WTC11 (cell line): ENCODE measurements at regions not wholly inside any gene's neighbourhood (a gene's known extent, or its start where the extent isn't known, plus 50 kb on each side); places are given as distances from the start of the nearest gene placed in this dataset.

Experiments used
- ATAC-seq: fragments of 200-7000 bp; cut with Tn5 transposase; 2 replicates; pipeline ENCODE4 v1.10.0; 2021; ENCODE audit warnings: mild to moderate bottlenecking, moderate library complexity
- CTCF ChIA-PET: fragments of 300-600 bp; sonication (Branson Sonifier 250); formaldehyde crosslinking; loops from one replicate; lab custom pipeline; 2021; ENCODE audit warnings: antibody characterized with exemption; lab: Charles Lee
- POLR2A ChIA-PET: fragments of 350-600 bp; sonication (Branson Sonifier 250); formaldehyde crosslinking; loops from one replicate; lab custom pipeline; 2021; ENCODE audit warnings: antibody characterized with exemption; lab: Charles Lee
- DNase-seq: peaks from one replicate; pipeline ENCODE4 v3.0.0; 2021; ENCODE audit warnings: low spot score
- H3K27ac Mint-ChIP-seq: 2 replicates; pipeline ENCODE4 v1.8.0; 2021; ENCODE audit warnings: mixed read lengths
- H3K27me3 Mint-ChIP-seq: 2 replicates; pipeline ENCODE4 v1.8.0; 2021; ENCODE audit warnings: low read depth, mild to moderate bottlenecking, moderate library complexity, mixed read lengths
- H3K36me3 Mint-ChIP-seq: 2 replicates; pipeline ENCODE4 v1.8.0; 2021; ENCODE audit warnings: mixed read lengths
- H3K4me1 Mint-ChIP-seq: 2 replicates; pipeline ENCODE4 v1.8.0; 2022; ENCODE audit warnings: mixed read lengths
- H3K4me3 Mint-ChIP-seq: 2 replicates; pipeline ENCODE4 v1.8.0; 2021; ENCODE audit warnings: mild to moderate bottlenecking, moderate library complexity, mixed read lengths
- H3K9me3 Mint-ChIP-seq: 2 replicates; pipeline ENCODE4 v1.8.0; 2021; ENCODE audit warnings: mixed read lengths
- EMX1 ChIP-seq: fragments of 250-450 bp; sonication (Bioruptor Pico); IDR thresholded peaks from 2 replicates; pipeline ENCODE4 v1.8.0; 2021; ENCODE audit warnings: mild to moderate bottlenecking
- GABPB1 ChIP-seq: sonication (generic); formaldehyde crosslinking; IDR thresholded peaks from 2 replicates; pipeline ENCODE4 v1.8.1; 2023; ENCODE audit warnings: mild to moderate bottlenecking, missing genetic modification reagents
- JAZF1 ChIP-seq: fragments of 250-450 bp; sonication (Bioruptor Pico); IDR thresholded peaks from 2 replicates; pipeline ENCODE4 v1.9.0; 2021; ENCODE audit warnings: moderate library complexity, mild to moderate bottlenecking, inconsistent platforms
- KAT7 ChIP-seq: sonication (generic); formaldehyde crosslinking; IDR thresholded peaks from 2 replicates; pipeline ENCODE4 v1.8.1; 2023; ENCODE audit warnings: missing genetic modification reagents, mild to moderate bottlenecking, borderline replicate concordance
- PRRX2 ChIP-seq: fragments of 250-450 bp; sonication (Bioruptor Pico); IDR thresholded peaks from 2 replicates; pipeline ENCODE4 v1.8.0; 2021; ENCODE audit warnings: mild to moderate bottlenecking
- ZBTB21 ChIP-seq: sonication (generic); formaldehyde crosslinking; IDR thresholded peaks from 2 replicates; pipeline ENCODE4 v1.8.1; 2023; ENCODE audit warnings: mild to moderate bottlenecking, missing genetic modification reagents, borderline replicate concordance
- ZNF121 ChIP-seq: sonication (generic); formaldehyde crosslinking; IDR thresholded peaks from 2 replicates; pipeline ENCODE4 v1.8.0; 2023; ENCODE audit warnings: missing genetic modification reagents
- ZNF138 ChIP-seq: sonication (generic); formaldehyde crosslinking; conservative IDR thresholded peaks from 2 replicates; pipeline ENCODE4 v1.8.1; 2022; ENCODE audit warnings: mild to moderate bottlenecking, moderate library complexity, missing genetic modification reagents
- ZNF232 ChIP-seq: sonication (generic); formaldehyde crosslinking; IDR thresholded peaks from 2 replicates; pipeline ENCODE4 v1.8.0; 2022; ENCODE audit warnings: mild to moderate bottlenecking, missing genetic modification reagents
- ZNF263 ChIP-seq: sonication (generic); formaldehyde crosslinking; IDR thresholded peaks from 2 replicates; pipeline ENCODE4 v1.8.1; 2022; ENCODE audit warnings: low read depth, mild to moderate bottlenecking, moderate library complexity, missing genetic modification reagents
- ZNF317 ChIP-seq: sonication (generic); formaldehyde crosslinking; IDR thresholded peaks from 2 replicates; pipeline ENCODE4 v1.8.1; 2023; ENCODE audit warnings: low read depth, mild to moderate bottlenecking, moderate library complexity, missing genetic modification reagents, borderline replicate concordance
- TF ChIP-seq, protein P1 (sequence below): fragments of 250-450 bp; sonication (Bioruptor Pico); IDR thresholded peaks from 2 replicates; pipeline ENCODE4 v1.9.0; 2021; ENCODE audit warnings: mild to moderate bottlenecking, borderline replicate concordance
- TF ChIP-seq, protein P2 (sequence below): sonication (generic); formaldehyde crosslinking; IDR thresholded peaks from 2 replicates; pipeline ENCODE4 v1.8.0; 2022; ENCODE audit warnings: mild to moderate bottlenecking, missing genetic modification reagents
- TF ChIP-seq, protein P3 (sequence below): sonication (generic); formaldehyde crosslinking; conservative IDR thresholded peaks from 2 replicates; pipeline ENCODE4 v1.8.1; 2022; ENCODE audit warnings: mild to moderate bottlenecking, missing genetic modification reagents
- TF ChIP-seq, protein P4 (sequence below): sonication (generic); formaldehyde crosslinking; IDR thresholded peaks from 2 replicates; pipeline ENCODE4 v1.8.1; 2023; ENCODE audit warnings: mild to moderate bottlenecking, moderate library complexity, missing genetic modification reagents
- TF ChIP-seq, protein P5 (sequence below): sonication (generic); formaldehyde crosslinking; IDR thresholded peaks from 2 replicates; pipeline ENCODE4 v1.8.0; 2023; ENCODE audit warnings: missing genetic modification reagents, mild to moderate bottlenecking, borderline replicate concordance

DNA sequence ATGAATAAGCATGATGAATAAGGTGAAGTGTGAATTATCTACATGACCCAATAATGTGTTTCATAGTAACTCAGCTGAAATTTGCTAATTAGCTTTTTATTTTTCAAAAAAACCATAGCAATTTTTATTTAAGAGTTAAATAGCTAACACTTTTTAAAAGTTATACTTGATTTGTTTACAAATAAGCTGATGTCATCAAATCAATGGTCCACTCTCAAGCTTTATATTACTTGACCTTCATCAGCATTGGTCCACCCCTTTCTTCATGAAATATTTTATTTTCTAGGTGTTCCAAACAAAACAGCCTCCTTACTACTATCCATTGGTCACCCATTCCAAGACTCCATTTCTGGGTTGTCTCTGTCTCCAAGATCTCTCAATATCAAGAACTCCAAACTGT, 649.0 kb upstream of the TENM3 start:
- Mint-ChIP-seq H3K4me1 (0 out of 2 replicates have a peak, but pooled peaks cover 3% of the 10 kb centered on the region), H3K9me3 (peaks cover 4% of the 10 kb centered on the region; the same call in 1 of the 2 replicates), H3K27me3 (no peaks in the 10 kb centered on the region), H3K27ac (no peak overlapping the region), H3K36me3 (no peaks in the 10 kb centered on the region), H3K4me3 (no peak overlapping the region)
- TF ChIP-seq ZNF263 (CRISPR knock-in tag) (no peak), GABPB1 (CRISPR knock-in tag) (no peak), ZNF138 (no peak), ZNF317 (CRISPR knock-in tag) (no peak), ZBTB21 (CRISPR knock-in tag) (no peak), ZNF232 (CRISPR knock-in tag) (no peak), ZNF121 (CRISPR knock-in tag) (no peak), PRRX2 (CRISPR knock-in tag) (no peak), EMX1 (CRISPR knock-in tag) (no peak), JAZF1 (CRISPR knock-in tag) (no peak), KAT7 (no peak)
- TF ChIP-seq, protein P1, sequence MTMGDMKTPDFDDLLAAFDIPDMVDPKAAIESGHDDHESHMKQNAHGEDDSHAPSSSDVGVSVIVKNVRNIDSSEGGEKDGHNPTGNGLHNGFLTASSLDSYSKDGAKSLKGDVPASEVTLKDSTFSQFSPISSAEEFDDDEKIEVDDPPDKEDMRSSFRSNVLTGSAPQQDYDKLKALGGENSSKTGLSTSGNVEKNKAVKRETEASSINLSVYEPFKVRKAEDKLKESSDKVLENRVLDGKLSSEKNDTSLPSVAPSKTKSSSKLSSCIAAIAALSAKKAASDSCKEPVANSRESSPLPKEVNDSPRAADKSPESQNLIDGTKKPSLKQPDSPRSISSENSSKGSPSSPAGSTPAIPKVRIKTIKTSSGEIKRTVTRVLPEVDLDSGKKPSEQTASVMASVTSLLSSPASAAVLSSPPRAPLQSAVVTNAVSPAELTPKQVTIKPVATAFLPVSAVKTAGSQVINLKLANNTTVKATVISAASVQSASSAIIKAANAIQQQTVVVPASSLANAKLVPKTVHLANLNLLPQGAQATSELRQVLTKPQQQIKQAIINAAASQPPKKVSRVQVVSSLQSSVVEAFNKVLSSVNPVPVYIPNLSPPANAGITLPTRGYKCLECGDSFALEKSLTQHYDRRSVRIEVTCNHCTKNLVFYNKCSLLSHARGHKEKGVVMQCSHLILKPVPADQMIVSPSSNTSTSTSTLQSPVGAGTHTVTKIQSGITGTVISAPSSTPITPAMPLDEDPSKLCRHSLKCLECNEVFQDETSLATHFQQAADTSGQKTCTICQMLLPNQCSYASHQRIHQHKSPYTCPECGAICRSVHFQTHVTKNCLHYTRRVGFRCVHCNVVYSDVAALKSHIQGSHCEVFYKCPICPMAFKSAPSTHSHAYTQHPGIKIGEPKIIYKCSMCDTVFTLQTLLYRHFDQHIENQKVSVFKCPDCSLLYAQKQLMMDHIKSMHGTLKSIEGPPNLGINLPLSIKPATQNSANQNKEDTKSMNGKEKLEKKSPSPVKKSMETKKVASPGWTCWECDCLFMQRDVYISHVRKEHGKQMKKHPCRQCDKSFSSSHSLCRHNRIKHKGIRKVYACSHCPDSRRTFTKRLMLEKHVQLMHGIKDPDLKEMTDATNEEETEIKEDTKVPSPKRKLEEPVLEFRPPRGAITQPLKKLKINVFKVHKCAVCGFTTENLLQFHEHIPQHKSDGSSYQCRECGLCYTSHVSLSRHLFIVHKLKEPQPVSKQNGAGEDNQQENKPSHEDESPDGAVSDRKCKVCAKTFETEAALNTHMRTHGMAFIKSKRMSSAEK (CRISPR knock-in tag), result no peak
- TF ChIP-seq, protein P2, sequence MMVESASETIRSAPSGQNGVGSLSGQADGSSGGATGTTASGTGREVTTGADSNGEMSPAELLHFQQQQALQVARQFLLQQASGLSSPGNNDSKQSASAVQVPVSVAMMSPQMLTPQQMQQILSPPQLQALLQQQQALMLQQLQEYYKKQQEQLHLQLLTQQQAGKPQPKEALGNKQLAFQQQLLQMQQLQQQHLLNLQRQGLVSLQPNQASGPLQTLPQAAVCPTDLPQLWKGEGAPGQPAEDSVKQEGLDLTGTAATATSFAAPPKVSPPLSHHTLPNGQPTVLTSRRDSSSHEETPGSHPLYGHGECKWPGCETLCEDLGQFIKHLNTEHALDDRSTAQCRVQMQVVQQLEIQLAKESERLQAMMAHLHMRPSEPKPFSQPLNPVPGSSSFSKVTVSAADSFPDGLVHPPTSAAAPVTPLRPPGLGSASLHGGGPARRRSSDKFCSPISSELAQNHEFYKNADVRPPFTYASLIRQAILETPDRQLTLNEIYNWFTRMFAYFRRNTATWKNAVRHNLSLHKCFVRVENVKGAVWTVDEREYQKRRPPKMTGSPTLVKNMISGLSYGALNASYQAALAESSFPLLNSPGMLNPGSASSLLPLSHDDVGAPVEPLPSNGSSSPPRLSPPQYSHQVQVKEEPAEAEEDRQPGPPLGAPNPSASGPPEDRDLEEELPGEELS (CRISPR knock-in tag), result no peak
- TF ChIP-seq, protein P3, sequence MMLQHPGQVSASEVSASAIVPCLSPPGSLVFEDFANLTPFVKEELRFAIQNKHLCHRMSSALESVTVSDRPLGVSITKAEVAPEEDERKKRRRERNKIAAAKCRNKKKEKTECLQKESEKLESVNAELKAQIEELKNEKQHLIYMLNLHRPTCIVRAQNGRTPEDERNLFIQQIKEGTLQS, result no peak
- TF ChIP-seq, protein P4, sequence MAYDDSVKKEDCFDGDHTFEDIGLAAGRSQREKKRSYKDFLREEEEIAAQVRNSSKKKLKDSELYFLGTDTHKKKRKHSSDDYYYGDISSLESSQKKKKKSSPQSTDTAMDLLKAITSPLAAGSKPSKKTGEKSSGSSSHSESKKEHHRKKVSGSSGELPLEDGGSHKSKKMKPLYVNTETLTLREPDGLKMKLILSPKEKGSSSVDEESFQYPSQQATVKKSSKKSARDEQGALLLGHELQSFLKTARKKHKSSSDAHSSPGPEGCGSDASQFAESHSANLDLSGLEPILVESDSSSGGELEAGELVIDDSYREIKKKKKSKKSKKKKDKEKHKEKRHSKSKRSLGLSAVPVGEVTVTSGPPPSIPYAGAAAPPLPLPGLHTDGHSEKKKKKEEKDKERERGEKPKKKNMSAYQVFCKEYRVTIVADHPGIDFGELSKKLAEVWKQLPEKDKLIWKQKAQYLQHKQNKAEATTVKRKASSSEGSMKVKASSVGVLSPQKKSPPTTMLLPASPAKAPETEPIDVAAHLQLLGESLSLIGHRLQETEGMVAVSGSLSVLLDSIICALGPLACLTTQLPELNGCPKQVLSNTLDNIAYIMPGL (CRISPR knock-in tag), result no peak
- TF ChIP-seq, protein P5, sequence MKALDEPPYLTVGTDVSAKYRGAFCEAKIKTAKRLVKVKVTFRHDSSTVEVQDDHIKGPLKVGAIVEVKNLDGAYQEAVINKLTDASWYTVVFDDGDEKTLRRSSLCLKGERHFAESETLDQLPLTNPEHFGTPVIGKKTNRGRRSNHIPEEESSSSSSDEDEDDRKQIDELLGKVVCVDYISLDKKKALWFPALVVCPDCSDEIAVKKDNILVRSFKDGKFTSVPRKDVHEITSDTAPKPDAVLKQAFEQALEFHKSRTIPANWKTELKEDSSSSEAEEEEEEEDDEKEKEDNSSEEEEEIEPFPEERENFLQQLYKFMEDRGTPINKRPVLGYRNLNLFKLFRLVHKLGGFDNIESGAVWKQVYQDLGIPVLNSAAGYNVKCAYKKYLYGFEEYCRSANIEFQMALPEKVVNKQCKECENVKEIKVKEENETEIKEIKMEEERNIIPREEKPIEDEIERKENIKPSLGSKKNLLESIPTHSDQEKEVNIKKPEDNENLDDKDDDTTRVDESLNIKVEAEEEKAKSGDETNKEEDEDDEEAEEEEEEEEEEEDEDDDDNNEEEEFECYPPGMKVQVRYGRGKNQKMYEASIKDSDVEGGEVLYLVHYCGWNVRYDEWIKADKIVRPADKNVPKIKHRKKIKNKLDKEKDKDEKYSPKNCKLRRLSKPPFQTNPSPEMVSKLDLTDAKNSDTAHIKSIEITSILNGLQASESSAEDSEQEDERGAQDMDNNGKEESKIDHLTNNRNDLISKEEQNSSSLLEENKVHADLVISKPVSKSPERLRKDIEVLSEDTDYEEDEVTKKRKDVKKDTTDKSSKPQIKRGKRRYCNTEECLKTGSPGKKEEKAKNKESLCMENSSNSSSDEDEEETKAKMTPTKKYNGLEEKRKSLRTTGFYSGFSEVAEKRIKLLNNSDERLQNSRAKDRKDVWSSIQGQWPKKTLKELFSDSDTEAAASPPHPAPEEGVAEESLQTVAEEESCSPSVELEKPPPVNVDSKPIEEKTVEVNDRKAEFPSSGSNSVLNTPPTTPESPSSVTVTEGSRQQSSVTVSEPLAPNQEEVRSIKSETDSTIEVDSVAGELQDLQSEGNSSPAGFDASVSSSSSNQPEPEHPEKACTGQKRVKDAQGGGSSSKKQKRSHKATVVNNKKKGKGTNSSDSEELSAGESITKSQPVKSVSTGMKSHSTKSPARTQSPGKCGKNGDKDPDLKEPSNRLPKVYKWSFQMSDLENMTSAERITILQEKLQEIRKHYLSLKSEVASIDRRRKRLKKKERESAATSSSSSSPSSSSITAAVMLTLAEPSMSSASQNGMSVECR, result no peak
- DNase-seq (no peak), ATAC-seq (no peak)
- POLR2A ChIA-PET, result no interaction called here
- CTCF ChIA-PET, result no interaction called here
